Keratinocyte (primary cell): ENCODE measurements at regions not wholly inside any gene's neighbourhood (a gene's known extent, or its start where the extent isn't known, plus 50 kb on each side); places are given as distances from the start of the nearest gene placed in this dataset.

Experiments
- DNase-seq: peaks from one replicate; pipeline ENCODE4 v3.0.0-alpha.2; 2011; ENCODE audit warnings: low read depth, missing footprints, low spot score
- FAIRE-seq: peaks from 2 replicates; lab custom pipeline; 2011; peaks lifted over from hg19 to GRCh38; lab: Jason Lieb, UNC
- H2AFZ ChIP-seq: 2 replicates; pipeline ENCODE4 v1.6.0; 2012; ENCODE audit warnings: low read length, control low read depth, inconsistent platforms; ENCODE audit not compliant: control insufficient read depth
- H3K27ac ChIP-seq: 2 replicates; pipeline ENCODE4 v1.5.1; 2011; ENCODE audit warnings: low read length; ENCODE audit not compliant: control insufficient read depth, insufficient read depth
- H3K27me3 ChIP-seq: 3 replicates; pipeline ENCODE4 v1.6.0; 2011; ENCODE audit warnings: low read length; ENCODE audit not compliant: control insufficient read depth, insufficient read depth; ENCODE audit errors: extremely low read depth
- H3K36me3 ChIP-seq, 2 experiments: 2 replicates in 1 of 2; 3 replicates in 1 of 2; pipeline ENCODE4 v1.5.1; 2011; ENCODE audit warnings: low read length in 2 of 2, mild to moderate bottlenecking in 1 of 2; ENCODE audit not compliant: control insufficient read depth in 2 of 2, insufficient read depth in 2 of 2; ENCODE audit errors: extremely low read depth in 1 of 2
- H3K4me1 ChIP-seq: 3 replicates; pipeline ENCODE4 v1.5.1; 2011; ENCODE audit warnings: low read length; ENCODE audit not compliant: control insufficient read depth, insufficient read depth; ENCODE audit errors: extremely low read depth
- H3K4me2 ChIP-seq: 3 replicates; pipeline ENCODE4 v1.6.0; 2011; ENCODE audit warnings: low read depth, low read length; ENCODE audit not compliant: control insufficient read depth, insufficient read depth; ENCODE audit errors: extremely low read depth
- H3K4me3 ChIP-seq, 3 experiments: fragments of 200-600 bp in 1 of 3; sonication (generic) in 1 of 3; 2 replicates in 2 of 3; 3 replicates in 1 of 3; pipeline ENCODE4 v1.5.1; 2011 to 2016; ENCODE audit warnings: low read length in 3 of 3, mild to moderate bottlenecking in 3 of 3, control low read depth in 2 of 3, inconsistent platforms in 1 of 3, low read depth in 1 of 3, mixed read lengths in 1 of 3, mixed run types in 1 of 3, moderate library complexity in 1 of 3; ENCODE audit not compliant: control insufficient read depth in 2 of 3, insufficient read depth in 2 of 3; ENCODE audit errors: extremely low read depth in 1 of 3
- H3K79me2 ChIP-seq: 2 replicates; pipeline ENCODE4 v1.6.0; 2012; ENCODE audit warnings: low read length; ENCODE audit not compliant: control insufficient read depth, insufficient read depth
- H3K9ac ChIP-seq: 3 replicates; pipeline ENCODE4 v1.6.0; 2011; ENCODE audit warnings: low read length; ENCODE audit not compliant: control insufficient read depth, insufficient read depth; ENCODE audit errors: extremely low read depth
- H3K9me1 ChIP-seq: 3 replicates; pipeline ENCODE4 v1.6.0; 2011; ENCODE audit warnings: low read length; ENCODE audit not compliant: control insufficient read depth, insufficient read depth; ENCODE audit errors: extremely low read depth
- H3K9me3 ChIP-seq: 2 replicates; pipeline ENCODE4 v1.5.1; 2012; ENCODE audit warnings: low read depth, low read length; ENCODE audit not compliant: control insufficient read depth
- H4K20me1 ChIP-seq: 3 replicates; pipeline ENCODE4 v1.6.0; 2011; ENCODE audit warnings: low read length; ENCODE audit not compliant: control insufficient read depth, insufficient read depth; ENCODE audit errors: extremely low read depth
- CTCF ChIP-seq, 3 experiments: IDR thresholded peaks in 1 of 3; conservative IDR thresholded peaks in 1 of 3; optimal IDR thresholded peaks in 1 of 3; 2 replicates in 2 of 3; 3 replicates in 1 of 3; pipeline versions ENCODE3 to v1.5.1; 2011; ENCODE audit warnings: low read length in 3 of 3, mild to moderate bottlenecking in 3 of 3, moderate library complexity in 2 of 3, control low read depth in 1 of 3, inconsistent platforms in 1 of 3; ENCODE audit not compliant: insufficient read depth in 2 of 3; ENCODE audit errors: extremely low read depth in 1 of 3
- EZH2 ChIP-seq: IDR thresholded peaks from one replicate; pipeline ENCODE4 v1.6.1; 2012; ENCODE audit warnings: inconsistent platforms, mild to moderate bottlenecking, low read length, moderate library complexity
- dilution Hi-C: fragments of 300-500 bp; cut with MboI; formaldehyde crosslinking; loops from one replicate; pipeline ENCODE4 v1.7.0; 2020; ENCODE audit warnings: low sequenced_read_pairs; ENCODE audit not compliant: extremely low pct_ligation_motif_present

GRCh38 chr7:17690030-17690429 is 250.3 kb downstream of the SNX13 start:
- Histone ChIP-seq H3K4me1 (peaks cover 13% of the 10 kb centered on the region), H3K27ac (peak overlapping the region; percentile 55), H3K4me3 (no peak overlapping the region), H3K9ac (no peak overlapping the region), H3K79me2 (no peaks in the 10 kb centered on the region), H2AFZ (no peak overlapping the region), H3K4me2 (peak overlapping the region; percentile 34), H3K36me3 (no peaks in the 10 kb centered on the region), H4K20me1 (no peaks in the 10 kb centered on the region), H3K9me1 (no peaks in the 10 kb centered on the region), H3K27me3 (no peaks in the 10 kb centered on the region), H3K9me3 (no peaks in the 10 kb centered on the region)
- FAIRE-seq, result peak; percentile 93
- no peak for DNase-seq
- dilution Hi-C loops, result no loop called here
- TF ChIP-seq EZH2 (no peak), CTCF (optimal IDR thresholded peaks at IDR 0.05 in 1 of 3, IDR thresholded peaks at IDR 0.05 in 1 of 3, conservative IDR thresholded peaks at IDR 0.05 in 1 of 3; ENCODE audit: extremely low read depth in 1 of 3, insufficient read depth in 2 of 3, low read length in 3 of 3) (no peak)

GRCh38 chr7:17696422-17696821 is 243.9 kb downstream of the SNX13 start:
- peak; percentile 95 for FAIRE-seq

More at GRCh38 chr7:17696422-17696821, 243.9 kb downstream of the SNX13 start:
- Histone ChIP-seq H3K4me3 (no peak overlapping the region), H3K4me2 (peak overlapping the region; percentile 50), H2AFZ (no peak overlapping the region), H3K79me2 (no peaks in the 10 kb centered on the region), H3K9me1 (no peaks in the 10 kb centered on the region), H3K9me3 (peaks cover 11% of the 10 kb centered on the region), H3K27ac (peak overlapping the region; percentile 90), H3K27me3 (no peaks in the 10 kb centered on the region), H3K4me1 (peaks cover 17% of the 10 kb centered on the region), H3K9ac (peak overlapping the region; percentile 59), H4K20me1 (no peaks in the 10 kb centered on the region), H3K36me3 (no peaks in the 10 kb centered on the region)
- TF ChIP-seq CTCF (optimal IDR thresholded peaks at IDR 0.05 in 1 of 3, IDR thresholded peaks at IDR 0.05 in 1 of 3, conservative IDR thresholded peaks at IDR 0.05 in 1 of 3; ENCODE audit: extremely low read depth in 1 of 3, insufficient read depth in 2 of 3, low read length in 3 of 3) (no peak), EZH2 (no peak)
- peak; percentile 90 for DNase-seq
- dilution Hi-C loops, result no loop called here
